Activated CD8-positive, alpha-beta memory T cell treated with anti-CD3 and anti-CD28 coated beads, Interleukin-2, amount 50 U/mL, for 4 hours (primary cell): ENCODE measurements at regions not wholly inside any gene's neighbourhood (a gene's known extent, or its start where the extent isn't known, plus 50 kb on each side); places are given as distances from the start of the nearest gene placed in this dataset.

ENCODE experiments used
- DNase-seq: peaks from one replicate; pipeline ENCODE4 v3.0.0-alpha.2; 2020

GRCh38 chr2:198483051-198483450 lies 678.7 kb downstream of the PLCL1 start:
- DNase-seq, result no peak

DNA sequence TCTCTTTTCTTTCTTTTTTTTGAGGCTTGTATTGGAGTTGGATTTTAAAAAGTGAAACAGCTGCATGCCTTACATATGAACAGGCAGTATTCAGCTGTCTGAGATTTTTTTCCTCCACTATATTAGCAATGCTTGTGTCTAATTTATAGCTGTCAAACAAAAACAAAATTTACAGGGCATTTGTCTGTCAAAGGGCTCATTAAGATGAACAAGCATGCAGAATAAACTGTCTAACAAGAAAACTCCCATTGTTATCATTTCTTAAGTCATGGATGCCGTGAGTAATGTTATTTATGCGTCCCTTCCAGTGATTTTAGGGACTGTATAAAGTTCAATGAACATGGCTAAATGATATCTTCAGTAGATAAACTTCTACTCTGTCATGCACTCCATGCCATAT lies 674.7 kb downstream of the PLCL1 start:
- no peak for DNase-seq

- no peak for DNase-seq
Observed at GRCh38 chr2:198478361-198478760, 674.0 kb downstream of the PLCL1 start.

DNA sequence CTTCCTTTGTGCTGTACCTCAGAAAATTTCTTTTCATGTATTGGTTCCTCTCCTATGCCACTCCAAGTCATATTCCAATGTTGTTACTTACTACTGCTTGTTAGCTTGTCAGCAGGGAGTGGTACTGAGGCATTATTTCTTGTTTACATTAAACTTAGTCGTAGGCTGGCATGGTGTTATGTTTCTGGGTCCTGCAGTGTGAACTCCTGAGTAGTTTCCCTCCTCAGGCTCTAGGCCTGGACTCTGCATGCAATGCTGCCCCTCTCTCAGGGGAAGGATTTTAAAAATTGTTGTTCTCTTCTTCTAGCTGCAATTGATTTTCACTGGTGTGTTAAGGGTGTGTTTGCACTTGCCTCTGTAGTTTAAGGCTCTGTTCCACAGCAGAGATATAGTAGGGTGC lies 671.6 kb downstream of the PLCL1 start:
- no peak for DNase-seq

DNA sequence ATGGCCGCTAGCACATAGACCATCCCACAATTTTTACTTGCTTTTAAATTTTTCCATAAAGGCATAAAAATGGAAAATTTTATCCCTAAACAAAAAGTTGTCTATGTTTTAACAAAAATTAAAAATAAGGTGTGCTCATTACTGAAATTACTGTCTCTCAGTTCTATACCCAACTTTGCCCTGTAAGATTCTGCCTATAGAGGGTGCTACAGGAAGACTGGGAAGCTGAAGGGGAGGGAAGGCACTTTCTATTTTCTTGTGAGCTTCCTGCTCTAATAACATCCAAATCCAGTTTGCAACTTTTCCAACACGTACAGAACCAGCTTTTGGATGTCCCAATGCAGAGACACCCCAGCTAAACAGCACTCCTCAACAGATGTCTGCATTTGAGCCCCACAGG lies 666.9 kb downstream of the PLCL1 start:
- no peak for DNase-seq

GRCh38 chr2:198468136-198468535 lies 663.7 kb downstream of the PLCL1 start:
- no peak for DNase-seq

DNA sequence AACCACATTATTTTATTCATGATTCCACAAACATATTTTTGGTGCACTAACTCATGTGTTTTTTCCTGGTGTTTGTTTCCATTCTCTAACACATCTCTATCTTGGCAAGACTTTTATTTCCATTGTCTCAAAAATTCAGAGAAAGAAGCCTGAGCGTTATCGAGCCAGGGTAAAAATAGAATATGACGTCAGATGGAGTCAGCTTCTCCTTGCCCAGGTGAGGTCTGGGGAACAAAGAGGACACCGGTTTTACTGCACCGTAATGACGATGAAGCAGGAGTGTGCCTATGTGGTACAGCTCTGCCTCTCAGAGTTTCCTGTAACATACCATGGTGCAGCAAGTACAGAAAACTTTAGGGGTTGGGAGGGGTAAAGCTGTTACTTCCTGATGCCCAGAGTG lies 661.6 kb downstream of the PLCL1 start:
- DNase-seq, result no peak

GRCh38 chr2:198456418-198456817 lies 652.0 kb downstream of the PLCL1 start:
- no peak for DNase-seq

DNA sequence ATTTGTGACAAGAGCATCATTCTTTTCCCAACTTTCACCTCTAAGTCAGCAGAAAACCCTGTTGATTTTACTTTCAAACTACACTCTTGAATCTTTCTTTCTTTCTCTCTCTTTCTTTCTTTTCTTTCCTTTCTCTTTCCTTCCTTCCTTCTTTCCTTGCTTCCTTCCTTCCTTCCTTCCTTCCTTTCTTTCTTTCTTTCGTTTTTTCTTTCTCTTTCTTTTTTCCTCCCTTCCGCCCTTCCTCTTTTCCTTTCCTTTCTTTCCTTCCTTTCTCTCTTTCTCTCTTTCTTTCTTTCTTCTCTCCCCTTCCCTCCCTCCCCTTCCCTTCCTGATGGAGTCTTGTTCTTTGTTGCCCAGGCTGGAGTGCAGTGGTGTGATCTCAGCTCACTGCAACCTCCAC lies 649.5 kb downstream of the PLCL1 start:
- no peak for DNase-seq

DNA sequence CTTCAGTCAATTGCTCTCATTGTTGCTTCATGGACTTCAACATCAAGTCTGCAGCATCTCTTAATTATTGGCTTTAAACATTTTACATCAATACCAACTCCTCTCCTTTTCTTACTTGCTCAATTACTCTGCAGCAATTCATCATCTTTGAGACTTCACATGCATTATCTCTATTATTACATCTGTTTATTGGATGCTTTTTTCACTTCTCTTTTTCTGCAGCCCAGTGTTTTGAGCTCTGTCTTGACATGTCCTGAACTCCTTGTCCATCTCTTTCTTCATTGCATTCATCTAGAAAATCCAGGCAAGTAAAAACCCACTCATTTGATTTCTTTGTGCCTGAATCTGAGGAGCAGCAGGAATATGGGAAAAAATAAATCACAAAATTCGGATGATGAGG lies 647.9 kb downstream of the PLCL1 start:
- no peak for DNase-seq

- no peak for DNase-seq
Observed at GRCh38 chr2:198448789-198449188, 644.4 kb downstream of the PLCL1 start.

GRCh38 chr2:198444800-198445287 lies 640.5 kb downstream of the PLCL1 start:
- no peak for DNase-seq

GRCh38 chr2:198441901-198442300 lies 637.5 kb downstream of the PLCL1 start:
- no peak for DNase-seq

GRCh38 chr2:198441246-198441645 lies 636.9 kb downstream of the PLCL1 start:
- no peak for DNase-seq

DNA sequence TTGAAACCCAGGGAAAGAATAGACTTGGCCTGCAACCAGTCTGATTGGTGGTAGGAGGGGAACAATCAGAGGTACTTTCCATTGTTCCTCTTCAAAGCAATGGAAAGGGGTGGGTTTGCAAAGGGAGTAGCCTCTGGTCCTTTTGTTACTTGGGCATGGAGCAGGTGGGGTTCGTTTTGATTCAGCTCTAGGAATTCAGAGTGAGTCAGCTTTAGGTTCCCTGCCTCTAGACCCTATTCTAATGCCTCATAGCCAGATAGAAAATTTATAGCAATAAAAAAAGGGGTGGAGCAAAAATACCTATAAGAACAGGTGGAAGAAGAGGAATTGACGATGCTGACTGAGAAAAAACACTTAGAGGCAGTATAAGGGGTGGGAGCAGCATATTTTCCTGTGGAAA lies 636.4 kb downstream of the PLCL1 start:
- DNase-seq, result no peak

GRCh38 chr2:198438331-198438730 lies 633.9 kb downstream of the PLCL1 start:
- DNase-seq, result no peak

GRCh38 chr2:198424112-198424511 lies 619.7 kb downstream of the PLCL1 start:
- no peak for DNase-seq

GRCh38 chr2:198417836-198418235 lies 613.4 kb downstream of the PLCL1 start:
- DNase-seq, result no peak

DNA sequence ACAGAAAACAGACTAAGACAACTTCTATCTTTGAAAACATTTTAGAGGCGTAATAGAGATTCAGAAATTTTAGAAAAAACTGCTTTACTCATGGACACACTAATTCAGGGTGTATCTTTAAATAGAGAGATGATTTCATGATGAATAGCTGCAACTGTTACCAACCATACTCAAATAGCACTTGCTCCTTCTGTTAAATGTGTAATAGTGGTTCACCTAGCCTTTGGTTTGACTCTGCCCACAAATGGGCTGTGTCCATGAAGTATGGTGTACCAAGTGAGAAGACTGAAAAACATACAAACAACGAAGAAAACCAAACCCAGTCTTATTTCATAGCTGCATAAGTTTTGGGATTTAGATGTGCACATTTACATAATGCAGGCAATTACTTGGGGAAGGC lies 610.6 kb downstream of the PLCL1 start:
- DNase-seq, result no peak

DNA sequence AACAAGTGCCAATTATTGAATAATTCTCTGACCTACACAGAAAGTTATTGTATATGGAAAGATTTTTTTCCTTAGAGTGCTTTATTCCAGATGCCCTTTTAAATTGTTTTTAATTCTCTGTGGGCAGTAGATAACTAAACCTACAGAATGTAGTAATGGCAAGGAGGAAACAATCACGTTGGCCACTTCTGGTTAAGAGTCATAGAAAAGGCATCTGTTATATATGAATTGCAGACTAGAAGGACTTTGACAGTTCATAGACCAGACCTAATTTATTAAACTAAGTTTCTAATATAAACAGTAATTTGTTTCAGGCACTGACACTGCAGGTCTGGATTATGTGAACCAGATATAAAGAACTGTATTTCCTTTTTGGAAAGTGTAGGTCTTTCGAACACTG lies 607.5 kb downstream of the PLCL1 start:
- DNase-seq, result no peak

- no peak for DNase-seq
Observed at GRCh38 chr2:198408171-198408570, 603.8 kb downstream of the PLCL1 start.

- no peak for DNase-seq
Observed at GRCh38 chr2:198405311-198405710, 600.9 kb downstream of the PLCL1 start.

DNA sequence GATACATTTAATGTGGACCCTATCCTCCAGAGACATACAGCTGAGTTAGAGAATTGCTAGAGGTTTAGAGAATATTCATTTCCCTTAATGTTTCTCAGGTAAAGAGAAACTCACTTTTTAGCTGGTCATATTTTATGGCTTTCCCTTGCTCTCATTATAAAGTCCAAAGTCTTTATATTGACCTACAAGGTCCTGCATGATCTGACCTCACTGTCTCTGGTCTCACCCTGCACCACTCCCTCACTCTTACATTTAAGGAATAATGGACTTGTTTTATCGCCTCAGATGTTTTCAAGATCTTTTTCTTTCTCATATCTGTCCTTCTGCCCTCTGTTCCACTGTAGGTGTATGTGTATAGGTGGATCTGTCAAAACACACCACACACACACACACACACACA lies 597.3 kb downstream of the PLCL1 start:
- DNase-seq, result no peak

GRCh38 chr2:198400999-198401398 lies 596.6 kb downstream of the PLCL1 start:
- DNase-seq, result no peak

GRCh38 chr2:198394208-198394607 lies 589.8 kb downstream of the PLCL1 start:
- DNase-seq, result no peak

- DNase-seq, result no peak
Observed at GRCh38 chr2:198390670-198391069, 586.3 kb downstream of the PLCL1 start.
